Lung (tissue), 11 donors: ENCODE measurements at regions not wholly inside any gene's neighbourhood (a gene's known extent, or its start where the extent isn't known, plus 50 kb on each side); places are given as distances from the start of the nearest gene placed in this dataset.
A peak's percentile ranks its signal among the peaks of the same experiment; 100 is the strongest.

ENCODE experiments used
- ATAC-seq: fragments of 200-7000 bp; cut with Tn5 transposase; one replicate; pipeline ENCODE4 v1.9.1; 2020; ENCODE audit warnings: moderate number of reproducible peaks; ENCODE audit not compliant: insufficient read depth, low FRiP score
- DNase-seq, 3 donors: peaks; one replicate each; pipeline ENCODE4 v3.0.0-alpha.2; 2013 to 2017
- H3K27ac ChIP-seq, 2 donors: one replicate each; pipeline ENCODE4 v1.5.1; 2013; ENCODE audit warnings: mild to moderate bottlenecking in 2 of 2, moderate library complexity in 2 of 2, control low read depth in 1 of 2, inconsistent platforms in 1 of 2, low read depth in 1 of 2, low read length in 1 of 2
- H3K27me3 ChIP-seq, 3 donors: one replicate each; pipeline ENCODE4 v1.5.1; 2013; ENCODE audit warnings: low read length in 2 of 3; ENCODE audit not compliant: control insufficient read depth in 3 of 3, insufficient read depth in 3 of 3
- H3K36me3 ChIP-seq, 4 donors: one replicate each; pipeline ENCODE4 v1.5.1; 2013; ENCODE audit warnings: low read length in 4 of 4, mild to moderate bottlenecking in 1 of 4, moderate library complexity in 1 of 4; ENCODE audit not compliant: control insufficient read depth in 4 of 4, insufficient read depth in 4 of 4
- H3K4me1 ChIP-seq, 5 donors: one replicate each; pipeline ENCODE4 v1.5.1; 2013; ENCODE audit warnings: low read length in 5 of 5, mild to moderate bottlenecking in 2 of 5, moderate library complexity in 1 of 5; ENCODE audit not compliant: control insufficient read depth in 5 of 5, insufficient read depth in 5 of 5
- H3K4me3 ChIP-seq: one replicate; pipeline ENCODE4 v1.5.1; 2013; ENCODE audit warnings: mild to moderate bottlenecking, control low read depth, moderate library complexity
- H3K9ac ChIP-seq, 2 donors: one replicate each; pipeline ENCODE4 v1.5.1; 2013; ENCODE audit warnings: low read length in 2 of 2, control low read depth in 1 of 2; ENCODE audit not compliant: insufficient read depth in 1 of 2
- H3K9me3 ChIP-seq, 4 donors: one replicate each; pipeline ENCODE4 v1.5.1; 2013; ENCODE audit warnings: low read length in 3 of 4, mild to moderate bottlenecking in 1 of 4, moderate library complexity in 1 of 4; ENCODE audit not compliant: control insufficient read depth in 4 of 4, insufficient read depth in 3 of 4
- WGBS, 2 donors: extraction: QIAGEN DNeasy Blood & Tissue Kit; methylation state at CpG; one replicate each; pipeline ENCODE4 v1.1.7; 2013; 5-methylcytosine and 5-hydroxymethylcytosine counted together
- TF ChIP-seq, protein P1 (sequence below): IDR thresholded peaks from 2 replicates; pipeline ENCODE4 v1.5.1; 2012; ENCODE audit warnings: mild to moderate bottlenecking; ENCODE audit errors: control extremely low read depth, extremely low read depth
- donor health status: control.
- donor health status: control.
- donor health status: Bipolar disorder and iron deficiency.
- donor health status: healthy.
- donor health status: DM: yes; HTN: yes; CAD: no.

DNA sequence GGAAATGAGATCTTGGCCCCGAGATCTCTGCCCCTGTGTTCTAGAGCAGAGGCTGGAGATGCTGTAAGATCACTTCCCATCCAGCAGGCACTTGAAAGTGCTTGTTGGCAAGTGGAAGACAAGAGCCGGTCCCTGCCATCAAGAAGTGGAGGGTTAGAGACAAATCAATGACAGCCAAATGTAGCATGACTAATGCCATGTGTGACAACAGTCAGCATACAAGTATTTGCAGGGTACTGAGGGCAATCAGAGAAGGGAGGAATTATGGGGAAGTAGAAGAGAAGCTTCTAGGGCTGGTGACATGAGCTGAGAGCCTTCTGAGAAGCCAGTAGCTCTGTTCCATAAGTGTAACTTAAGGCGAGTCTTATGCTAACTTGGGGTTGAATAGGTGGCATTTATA, 58.6 kb downstream of the TMEM17 start:
- DNase-seq: no peak
- Histone ChIP-seq H3K4me1 (no peaks in the 10 kb centered on the region), H3K36me3 (no peaks in the 10 kb centered on the region), H3K9ac (no peak overlapping the region), H3K27ac (no peak overlapping the region), H3K27me3 (peaks cover 0 to 2% (median 0%) of the 10 kb centered on the region in 3 donors), H3K9me3 (no peaks in the 10 kb centered on the region), H3K4me3 (no peak overlapping the region)
- 81 to 94% methylated on average over 3 of the region's 3 CpGs for WGBS, 2 donors
- TF ChIP-seq, protein P1, sequence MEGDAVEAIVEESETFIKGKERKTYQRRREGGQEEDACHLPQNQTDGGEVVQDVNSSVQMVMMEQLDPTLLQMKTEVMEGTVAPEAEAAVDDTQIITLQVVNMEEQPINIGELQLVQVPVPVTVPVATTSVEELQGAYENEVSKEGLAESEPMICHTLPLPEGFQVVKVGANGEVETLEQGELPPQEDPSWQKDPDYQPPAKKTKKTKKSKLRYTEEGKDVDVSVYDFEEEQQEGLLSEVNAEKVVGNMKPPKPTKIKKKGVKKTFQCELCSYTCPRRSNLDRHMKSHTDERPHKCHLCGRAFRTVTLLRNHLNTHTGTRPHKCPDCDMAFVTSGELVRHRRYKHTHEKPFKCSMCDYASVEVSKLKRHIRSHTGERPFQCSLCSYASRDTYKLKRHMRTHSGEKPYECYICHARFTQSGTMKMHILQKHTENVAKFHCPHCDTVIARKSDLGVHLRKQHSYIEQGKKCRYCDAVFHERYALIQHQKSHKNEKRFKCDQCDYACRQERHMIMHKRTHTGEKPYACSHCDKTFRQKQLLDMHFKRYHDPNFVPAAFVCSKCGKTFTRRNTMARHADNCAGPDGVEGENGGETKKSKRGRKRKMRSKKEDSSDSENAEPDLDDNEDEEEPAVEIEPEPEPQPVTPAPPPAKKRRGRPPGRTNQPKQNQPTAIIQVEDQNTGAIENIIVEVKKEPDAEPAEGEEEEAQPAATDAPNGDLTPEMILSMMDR: no peak
- ATAC-seq: no peak

DNA sequence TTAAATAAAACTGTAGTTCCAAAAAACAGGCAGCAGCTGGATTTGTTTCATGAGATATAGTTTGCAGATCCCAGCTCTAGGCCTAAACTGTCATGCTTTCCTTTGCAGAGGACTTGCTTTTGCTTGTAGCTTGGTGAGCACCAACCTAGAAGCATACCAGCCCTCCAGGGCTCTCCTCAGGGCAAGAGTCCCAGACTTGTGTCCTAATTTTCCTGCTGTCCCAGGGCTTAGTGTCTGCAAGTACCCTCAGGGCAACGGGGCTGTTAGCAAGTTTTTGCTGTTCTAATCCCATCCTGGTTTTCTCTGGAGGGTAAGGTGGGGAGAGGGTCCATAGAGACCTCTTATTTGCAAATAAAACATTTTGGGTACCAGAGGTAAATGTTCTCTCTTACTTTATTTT, 59.5 kb downstream of the TMEM17 start:
- Histone ChIP-seq H3K36me3 (no peaks in the 10 kb centered on the region), H3K27ac (no peak overlapping the region), H3K4me3 (no peak overlapping the region), H3K27me3 (peaks cover 0 to 2% (median 0%) of the 10 kb centered on the region in 3 donors), H3K9ac (no peak overlapping the region), H3K4me1 (no peaks in the 10 kb centered on the region), H3K9me3 (no peaks in the 10 kb centered on the region)
- ATAC-seq (no peak), DNase-seq (no peak)
- 87 to 96% methylated on average over 1 of the region's 1 CpG for WGBS, 2 donors
- TF ChIP-seq, protein P1: no peak

DNA sequence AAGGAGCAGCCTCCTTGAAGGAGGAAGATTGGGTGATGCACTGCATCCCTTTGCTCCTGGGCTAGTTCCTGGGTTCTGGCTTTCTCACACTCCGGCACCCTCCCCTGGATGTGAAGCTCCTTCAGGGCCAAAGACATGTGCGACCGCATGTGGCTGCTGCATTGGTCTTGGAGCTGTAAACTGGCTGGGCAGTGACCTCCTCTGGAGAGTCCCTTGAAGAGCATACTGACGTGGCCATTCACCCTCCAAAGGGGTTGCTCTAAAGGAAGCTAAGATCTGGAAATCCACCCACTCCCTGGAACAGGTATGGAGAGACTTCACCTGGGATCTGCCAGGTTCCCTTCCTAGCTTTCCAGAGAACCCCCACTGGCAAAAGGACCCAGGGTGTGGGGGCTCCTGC, 62.1 kb downstream of the TMEM17 start:
- H3K9me3 ChIP-seq: no peaks in the 10 kb centered on the region
- TF ChIP-seq, protein P1: no peak
- H3K27me3 ChIP-seq: peaks cover 0 to 2% (median 0%) of the 10 kb centered on the region in 3 donors
- H3K4me3 ChIP-seq: no peak overlapping the region
- no peak overlapping the region for H3K9ac ChIP-seq
- no peak overlapping the region for H3K27ac ChIP-seq
- no peak for DNase-seq
- H3K36me3 ChIP-seq: no peaks in the 10 kb centered on the region
- H3K4me1 ChIP-seq: no peaks in the 10 kb centered on the region
- 88 to 93% methylated on average over 4 of the region's 4 CpGs for WGBS, 2 donors
- peak; percentile 8 for ATAC-seq

DNA sequence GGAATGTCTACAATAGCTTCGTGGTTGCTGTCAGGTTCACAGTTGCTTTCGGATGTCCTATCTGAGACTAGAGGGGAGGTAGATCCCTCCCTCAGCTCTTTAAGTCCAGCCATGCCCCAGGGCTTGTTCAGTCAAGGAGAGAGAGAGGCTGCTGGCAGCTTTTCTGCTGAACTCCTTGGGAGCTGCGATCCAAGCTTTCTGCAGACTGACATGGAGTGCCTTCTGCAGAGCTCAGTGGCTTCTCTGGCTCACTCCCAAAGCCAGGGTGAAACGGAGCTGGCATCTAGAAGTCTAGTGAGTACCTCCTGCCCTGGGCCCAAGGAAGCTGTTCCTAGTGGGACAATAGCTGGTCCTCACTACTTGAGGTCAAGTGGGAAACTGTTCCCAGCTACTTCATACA, 62.5 kb downstream of the TMEM17 start:
- Histone ChIP-seq H3K9ac (no peak overlapping the region), H3K27ac (no peak overlapping the region), H3K27me3 (peaks cover 0 to 2% (median 0%) of the 10 kb centered on the region in 3 donors), H3K36me3 (no peaks in the 10 kb centered on the region), H3K4me3 (no peak overlapping the region), H3K4me1 (no peaks in the 10 kb centered on the region), H3K9me3 (no peaks in the 10 kb centered on the region)
- ATAC-seq: no peak
- WGBS, 2 donors: 84 to 86% methylated on average over 4 of the region's 4 CpGs
- TF ChIP-seq, protein P1: no peak
- DNase-seq: no peak
